H54 (cell line): ENCODE measurements at regions not wholly inside any gene's neighbourhood (a gene's known extent, or its start where the extent isn't known, plus 50 kb on each side); places are given as distances from the start of the nearest gene placed in this dataset.

Experiments
- DNase-seq: peaks from one replicate; pipeline ENCODE4 v3.0.0; 2011; ENCODE audit warnings: low spot score, mixed read lengths; ENCODE audit not compliant: insufficient read length
- FAIRE-seq: peaks from 3 replicates; lab custom pipeline; 2011; peaks lifted over from hg19 to GRCh38; lab: Jason Lieb, UNC
- POLR2A ChIP-seq: IDR thresholded peaks from 2 replicates; pipeline ENCODE4 v1.6.1; 2011; ENCODE audit warnings: low read depth, mild to moderate bottlenecking, low read length

DNA sequence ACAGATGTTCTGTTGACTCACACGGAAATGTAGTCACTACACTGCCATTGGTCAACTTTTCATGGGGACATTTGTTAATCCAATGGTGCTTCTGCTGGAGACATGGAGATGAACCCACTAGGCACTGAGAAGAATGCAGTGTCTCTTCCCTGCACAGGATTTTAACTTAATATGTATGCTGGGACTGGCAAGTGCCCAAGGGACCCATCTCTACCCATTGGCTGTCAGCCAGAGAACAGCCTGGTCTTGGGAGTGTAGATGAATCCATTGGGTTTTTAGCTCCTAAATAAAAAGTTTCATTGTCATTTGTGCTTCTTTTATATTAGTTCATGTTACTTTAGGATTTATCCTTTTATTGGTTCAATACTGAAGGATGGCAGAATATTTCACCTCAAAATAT lies 195.8 kb upstream of the CDH6 start:
- DNase-seq, result no peak
- no peak for TF ChIP-seq POLR2A
- FAIRE-seq, result no peak

DNA sequence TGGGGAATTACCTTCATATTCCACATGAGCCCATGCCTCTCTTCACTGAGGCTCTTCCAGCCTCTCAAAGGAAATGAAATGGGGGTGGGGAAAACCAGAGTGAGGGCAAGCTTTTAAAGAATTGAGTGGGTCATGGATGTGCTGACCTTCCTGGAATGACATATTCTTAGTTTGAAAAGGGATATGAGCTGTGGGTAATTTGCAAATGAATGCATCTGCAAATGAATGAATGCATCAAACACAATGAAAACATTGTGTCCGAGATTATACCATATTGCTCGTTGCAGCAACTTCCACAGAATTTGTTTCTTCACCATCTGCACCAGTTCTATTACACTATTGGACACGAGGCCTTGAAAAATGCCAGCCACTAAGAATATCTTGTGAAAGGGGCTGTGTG lies 198.6 kb upstream of the CDH6 start:
- DNase-seq, result no peak
- FAIRE-seq, result no peak
- TF ChIP-seq POLR2A, result no peak

DNA sequence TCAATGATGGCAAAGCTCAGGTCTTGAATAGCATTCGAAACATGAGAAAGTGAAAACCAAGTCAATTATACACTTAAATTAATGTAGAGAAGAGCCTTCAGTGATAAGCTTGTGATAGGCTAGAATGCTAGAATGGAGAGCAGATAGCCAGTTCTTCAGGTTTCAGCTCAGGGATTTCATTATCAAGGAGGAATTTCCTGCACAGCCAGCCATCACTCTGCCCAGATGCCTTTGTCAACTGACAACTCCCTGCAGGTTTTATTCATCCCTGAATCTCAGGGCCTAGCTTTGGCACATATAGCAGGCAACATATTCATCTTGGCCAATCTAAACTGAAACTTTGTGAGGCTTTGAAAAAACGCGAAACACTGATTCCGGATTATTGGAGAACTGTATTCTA lies 199.3 kb upstream of the CDH6 start:
- DNase-seq (no peak), FAIRE-seq (no peak)
- TF ChIP-seq POLR2A, result no peak

DNA sequence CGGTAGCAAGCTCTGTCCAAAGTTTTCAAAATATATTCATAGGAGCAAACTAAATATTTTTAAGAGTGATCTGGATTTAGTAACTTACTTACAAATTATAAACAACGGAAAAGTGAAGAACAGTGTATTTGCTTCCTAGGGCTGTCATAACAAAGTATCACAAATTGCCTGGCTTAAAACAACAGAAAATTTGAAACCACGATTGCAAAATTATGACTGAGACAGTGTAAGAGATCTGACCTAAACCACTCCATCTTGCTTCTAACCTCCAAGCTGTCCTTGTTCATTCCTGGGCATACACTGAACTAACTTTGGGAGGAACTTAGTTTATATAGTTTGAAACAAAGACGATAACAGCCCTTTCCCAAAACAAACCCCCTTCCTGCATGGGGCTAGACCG lies 202.0 kb upstream of the CDH6 start:
- DNase-seq (no peak), FAIRE-seq (no peak)
- no peak for TF ChIP-seq POLR2A

DNA sequence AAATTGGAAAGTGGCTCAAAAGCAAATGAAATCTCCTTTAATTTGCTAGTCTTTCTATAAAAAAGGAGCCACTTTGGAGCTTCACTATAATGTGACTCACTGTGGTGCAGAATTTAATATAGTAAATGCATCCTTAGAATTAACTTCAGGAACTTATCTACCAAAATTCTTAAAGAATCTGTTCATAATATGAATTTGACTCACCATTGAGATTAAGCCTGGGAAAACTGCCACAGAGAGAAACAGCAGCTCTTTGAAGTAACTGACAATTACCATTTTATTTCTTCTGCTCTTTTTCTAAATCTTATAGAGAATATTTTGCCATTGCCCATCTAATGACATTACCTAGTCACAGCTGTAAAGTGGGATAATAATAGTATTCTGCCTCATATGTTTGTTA lies 211.9 kb upstream of the CDH6 start:
- no peak for TF ChIP-seq POLR2A
- no peak for FAIRE-seq
- DNase-seq, result no peak

DNA sequence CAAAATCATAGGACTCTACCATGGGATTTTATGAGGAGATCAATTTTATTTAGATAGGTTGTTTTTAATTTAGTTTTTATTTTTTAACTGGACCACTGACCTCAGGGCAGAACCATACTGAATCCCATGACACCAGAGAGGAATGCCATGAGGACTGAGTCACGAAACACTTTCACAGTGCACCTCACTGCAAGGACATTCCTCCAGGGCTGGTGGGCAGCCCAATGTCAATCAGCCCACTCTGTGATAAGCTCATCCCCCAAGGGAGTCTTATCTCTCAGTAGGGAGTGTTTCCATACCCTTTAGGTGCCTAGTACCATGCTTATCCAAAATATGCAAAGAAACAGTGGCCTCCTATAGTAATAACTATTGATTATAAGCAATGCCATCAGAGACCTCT lies 224.5 kb upstream of the CDH6 start:
- TF ChIP-seq POLR2A, result no peak
- DNase-seq (no peak), FAIRE-seq (no peak)

DNA sequence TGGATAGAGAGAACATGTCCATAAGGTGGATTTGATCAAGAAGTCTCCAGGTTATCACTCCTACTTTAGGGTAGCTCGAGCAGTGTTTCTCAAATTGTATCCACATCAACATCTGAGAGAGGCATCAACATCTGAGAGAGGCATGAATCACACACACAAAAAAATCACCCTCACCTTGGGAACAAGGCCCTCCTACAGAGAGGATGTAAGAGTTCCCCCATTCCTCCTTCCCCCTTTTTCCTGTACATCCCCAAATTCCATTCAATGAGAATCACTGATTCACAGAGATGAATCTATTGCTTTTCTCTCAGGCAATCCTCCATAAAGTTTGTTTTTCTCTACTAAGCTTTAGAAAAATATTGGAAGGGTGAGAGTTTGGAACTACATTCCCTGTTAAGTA lies 233.4 kb upstream of the CDH6 start:
- DNase-seq (no peak), FAIRE-seq (no peak)
- no peak for TF ChIP-seq POLR2A

DNA sequence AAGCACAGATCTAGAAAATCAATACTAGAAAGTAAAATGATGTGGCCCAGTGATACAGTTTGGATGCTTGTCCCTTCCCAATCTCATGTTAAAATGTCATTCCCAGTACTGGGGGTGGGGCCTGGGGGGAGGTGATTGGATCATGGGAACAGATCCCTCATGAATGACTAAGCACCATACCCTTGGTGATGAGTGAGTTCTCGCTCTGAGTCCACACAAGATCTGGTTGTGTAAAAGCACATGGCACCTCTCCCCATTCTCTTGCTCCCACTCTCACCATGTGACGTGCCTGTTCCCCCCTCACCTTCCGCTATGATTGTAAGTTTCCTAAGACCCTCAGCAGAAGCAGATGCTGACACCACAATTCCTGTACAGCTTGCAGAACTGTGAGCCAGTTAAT lies 234.2 kb upstream of the CDH6 start:
- FAIRE-seq, result no peak
- TF ChIP-seq POLR2A, result no peak
- no peak for DNase-seq

DNA sequence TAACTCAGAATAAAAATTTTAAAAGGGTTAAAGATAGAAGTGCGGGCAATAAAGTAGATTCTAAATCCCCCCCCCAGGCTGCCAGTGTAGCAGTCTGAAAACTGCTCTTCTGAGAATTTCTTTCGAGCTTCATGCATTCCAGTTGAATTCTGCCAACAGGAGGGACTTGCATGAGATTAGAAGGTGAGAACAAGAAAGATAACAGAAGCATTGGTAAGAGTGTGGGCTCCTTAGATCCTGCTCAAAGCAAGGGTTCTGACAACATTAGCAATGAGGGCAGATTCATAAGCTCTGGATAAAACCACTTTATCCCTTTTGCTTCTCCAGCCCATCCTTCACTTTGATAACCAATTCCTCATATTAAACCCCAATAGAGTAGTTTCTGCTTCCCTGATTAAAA lies 235.9 kb upstream of the CDH6 start:
- DNase-seq (no peak), FAIRE-seq (no peak)
- no peak for TF ChIP-seq POLR2A

DNA sequence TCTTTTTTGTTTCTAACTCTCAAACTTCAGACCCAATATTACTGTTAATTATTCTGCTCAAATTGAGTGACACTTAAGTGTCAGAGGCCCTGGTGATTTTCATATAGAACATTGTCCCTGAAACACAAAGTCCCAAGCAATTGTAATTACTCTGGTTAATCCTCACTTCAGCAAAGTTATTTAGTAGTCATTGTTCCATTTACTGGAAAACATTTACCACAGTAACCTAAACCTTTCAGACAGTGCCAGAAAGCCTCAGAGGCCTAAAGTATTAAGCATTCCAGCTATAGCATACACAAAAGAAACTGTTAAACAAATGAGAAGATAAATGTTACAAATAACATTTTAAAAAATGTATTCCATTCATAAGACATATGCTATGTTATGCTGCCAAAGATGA lies 237.2 kb upstream of the CDH6 start:
- DNase-seq (no peak), FAIRE-seq (no peak)
- TF ChIP-seq POLR2A, result no peak

DNA sequence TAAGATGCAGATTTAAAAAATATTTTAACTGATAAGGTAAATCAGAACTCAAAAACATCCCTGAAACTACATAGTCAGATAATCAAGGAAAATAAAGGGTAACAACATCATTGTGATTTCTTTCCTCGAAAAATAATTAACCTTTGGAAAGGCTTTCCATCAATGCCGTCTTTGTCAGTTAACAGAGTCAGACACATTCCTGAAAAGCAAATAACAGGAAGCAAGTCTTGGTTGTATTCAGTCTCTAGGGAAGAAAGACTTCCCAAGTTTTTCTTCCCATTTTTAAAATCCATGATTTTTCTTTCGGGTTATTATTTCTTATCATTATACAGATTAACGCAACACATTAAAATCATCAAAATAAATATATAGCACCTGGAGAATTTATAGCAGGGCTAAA lies 256.4 kb upstream of the CDH6 start:
- no peak for TF ChIP-seq POLR2A
- DNase-seq, result no peak
- FAIRE-seq, result no peak

DNA sequence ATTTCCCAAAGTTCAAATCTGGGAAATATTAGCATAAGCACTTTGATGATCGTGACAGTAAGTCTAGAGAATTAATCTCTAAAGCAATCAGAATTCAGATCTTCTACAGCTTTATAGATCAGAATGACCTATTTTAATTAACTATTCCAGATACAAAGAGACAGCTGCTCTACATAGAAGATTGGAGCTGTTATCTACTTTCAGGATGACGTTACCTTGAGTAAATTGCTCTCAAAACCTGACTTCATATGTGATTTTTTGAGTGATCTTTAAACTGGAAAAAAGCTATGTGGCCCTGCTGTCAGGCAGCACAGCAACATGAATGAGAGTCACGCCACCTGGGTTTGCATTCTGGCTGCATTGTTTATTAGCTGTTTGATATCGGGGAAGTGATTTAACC lies 259.9 kb upstream of the CDH6 start:
- DNase-seq, result no peak
- FAIRE-seq, result no peak
- TF ChIP-seq POLR2A, result no peak

DNA sequence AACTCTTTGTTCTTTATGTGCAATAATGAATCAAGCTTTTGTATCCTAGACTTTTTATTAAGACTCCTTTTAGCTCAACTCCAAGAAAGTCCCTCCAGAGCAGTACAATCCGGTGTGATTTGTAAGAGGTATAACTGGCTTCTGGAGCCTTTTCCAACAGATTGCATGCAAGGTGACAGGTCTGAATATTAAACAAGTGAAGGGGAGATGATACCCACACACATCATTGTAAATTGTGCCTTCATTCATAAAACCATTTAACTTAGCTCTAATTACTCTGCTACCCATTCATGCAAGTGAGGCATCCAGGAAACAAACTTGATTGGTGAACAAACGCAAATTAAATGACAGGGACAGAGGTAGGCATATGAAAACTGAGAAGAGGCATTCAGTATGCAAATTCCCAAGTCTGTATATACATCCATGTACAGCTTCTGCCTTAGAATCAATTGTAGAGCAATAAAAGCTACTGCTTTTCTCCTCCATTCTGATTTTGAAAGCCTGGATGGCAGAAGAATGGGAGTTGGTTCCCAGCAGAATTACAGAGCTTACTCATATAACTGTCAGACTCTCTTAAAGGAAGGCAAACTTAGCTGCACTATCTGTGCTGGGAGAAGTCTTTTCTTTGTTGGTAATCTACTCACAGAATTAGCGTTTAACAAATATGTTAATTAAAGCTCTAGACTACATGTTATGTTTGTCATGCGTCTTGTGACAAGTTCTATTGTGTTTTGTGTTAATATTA lies 261.0 kb upstream of the CDH6 start:
- DNase-seq, result no peak
- no peak for TF ChIP-seq POLR2A
- FAIRE-seq, result no peak

DNA sequence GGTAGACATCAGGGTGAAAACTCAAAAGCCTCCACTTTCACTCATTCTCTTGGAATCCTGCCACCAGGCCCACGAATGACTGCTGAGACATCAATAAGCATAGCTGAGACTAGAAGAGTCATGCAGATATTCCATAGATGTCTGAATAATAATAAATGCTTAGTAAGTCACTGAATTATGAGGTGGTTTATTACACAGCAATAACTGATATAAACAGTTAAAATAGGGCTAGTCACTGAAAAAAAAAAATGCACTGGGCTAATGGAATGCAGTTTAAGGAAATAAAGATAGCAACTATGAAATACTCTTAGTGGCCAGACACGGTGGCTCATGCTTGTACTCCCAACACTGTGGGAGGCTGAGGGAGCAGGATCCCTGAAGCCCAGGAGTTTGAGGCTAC lies 262.8 kb upstream of the CDH6 start:
- DNase-seq (no peak), FAIRE-seq (no peak)
- no peak for TF ChIP-seq POLR2A

DNA sequence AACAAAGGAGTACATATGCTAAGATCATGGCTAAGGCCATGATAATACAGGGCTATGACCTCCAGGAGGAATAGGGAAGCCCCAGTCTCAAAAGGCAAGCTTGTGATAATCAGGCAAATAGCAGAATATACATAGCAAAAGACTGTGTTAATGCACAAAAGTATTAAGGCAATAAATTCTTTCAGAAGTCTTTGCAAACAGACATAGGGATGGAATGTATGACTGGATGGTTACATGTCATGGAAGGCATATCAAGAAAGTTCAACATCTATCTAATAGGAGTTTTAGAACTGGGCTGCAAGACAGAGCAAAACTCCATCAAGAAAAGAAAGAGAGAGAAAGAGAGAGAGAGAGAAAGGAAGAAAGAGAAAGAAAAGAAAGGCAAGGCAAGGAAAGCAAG lies 264.5 kb upstream of the CDH6 start:
- FAIRE-seq, result no peak

More for the DNA sequence above, 264.5 kb upstream of the CDH6 start:
- DNase-seq, result no peak
- no peak for TF ChIP-seq POLR2A
